HepG2 (cell line): ENCODE measurements at regions not wholly inside any gene's neighbourhood (a gene's known extent, or its start where the extent isn't known, plus 50 kb on each side); places are given as distances from the start of the nearest gene placed in this dataset.

Experiments
- ATAC-seq: fragments of 200-7000 bp; cut with Tn5 transposase; 3 replicates; pipeline ENCODE4 v1.9.1; 2020; ENCODE audit warnings: mild to moderate bottlenecking, moderate library complexity
- BruUV-seq: library from RNA; stranded (reverse); fragments of 400-500 nt; replicated peaks from 2 replicates; lab custom pipeline; 2021; lab: Mats Ljungman, UMichigan
- CTCF ChIA-PET: fragments of 300-600 bp; formaldehyde crosslinking; extraction: SDS; loops from one replicate; lab custom pipeline; 2021; ENCODE audit warnings: low total read pairs, inconsistent platforms, low intra/inter-chr PET ratio; lab: Yijun Ruan, JAX
- POLR2A ChIA-PET: fragments of 350-600 bp; sonication (Branson Sonifier 250); formaldehyde crosslinking; loops from one replicate; lab custom pipeline; 2020; ENCODE audit warnings: antibody characterized with exemption, inconsistent platforms; lab: Yijun Ruan, JAX
- DNase-seq: peaks from one replicate; pipeline ENCODE4 v3.0.0-alpha.2; 2015; ENCODE audit warnings: low spot score
- FAIRE-seq: peaks from 3 replicates; lab custom pipeline; 2011; peaks lifted over from hg19 to GRCh38; lab: Jason Lieb, UNC
- H2AFZ ChIP-seq: one replicate; pipeline ENCODE4 v1.6.1; 2011; ENCODE audit warnings: low read length, inconsistent platforms
- H3K27ac ChIP-seq: fragments of 300-600 bp; 3 replicates; pipeline ENCODE4 v1.8.0; 2011; ENCODE audit warnings: mixed run types, mild to moderate bottlenecking, mixed read lengths, low read length, inconsistent platforms; ENCODE audit not compliant: insufficient read depth; ENCODE audit errors: extremely low read length
- H3K27me3 ChIP-seq, 2 experiments: fragments of 200-600 bp in 1 of 2; 2 replicates in 1 of 2; 3 replicates in 1 of 2; pipeline versions ENCODE4 v1.6.0 to v1.8.0; 2011; ENCODE audit warnings: low read length in 2 of 2, mild to moderate bottlenecking in 2 of 2, moderate library complexity in 2 of 2, inconsistent platforms in 1 of 2; ENCODE audit not compliant: insufficient read depth in 2 of 2, control insufficient read depth in 1 of 2
- H3K36me3 ChIP-seq, 2 experiments: fragments of 200-600 bp in 1 of 2; replicated peaks in 1 of 2; 2 replicates in 1 of 2; 3 replicates in 1 of 2; pipeline versions ENCODE4 v1.5.1 to v1.8.0; 2011; ENCODE audit warnings: low read length in 2 of 2, inconsistent platforms in 1 of 2; ENCODE audit not compliant: insufficient read depth in 2 of 2, control insufficient read depth in 1 of 2
- H3K4me1 ChIP-seq: 2 replicates; pipeline ENCODE4 v1.5.1; 2012; ENCODE audit warnings: low read length, inconsistent platforms; ENCODE audit not compliant: insufficient read depth
- H3K4me2 ChIP-seq: 2 replicates; pipeline ENCODE4 v1.6.0; 2011; ENCODE audit warnings: low read depth, low read length, inconsistent platforms
- H3K4me3 ChIP-seq, 3 experiments: fragments of 200-600 bp in 1 of 3; sonication (generic), shearing (Covaris generic) in 1 of 3; replicated peaks in 1 of 3; 2 replicates each; pipeline ENCODE4 v1.5.1; 2011 to 2016; ENCODE audit warnings: low read length in 3 of 3, inconsistent platforms in 2 of 3, low read depth in 2 of 3, mild to moderate bottlenecking in 2 of 3, control low read depth in 1 of 3, mixed read lengths in 1 of 3; ENCODE audit not compliant: insufficient read depth in 1 of 3
- H3K79me2 ChIP-seq: one replicate; pipeline ENCODE4 v1.6.1; 2011; ENCODE audit warnings: low read length, inconsistent platforms; ENCODE audit not compliant: insufficient read depth
- H3K9ac ChIP-seq: 2 replicates; pipeline ENCODE4 v1.6.0; 2011; ENCODE audit warnings: mild to moderate bottlenecking, low read depth, low read length, inconsistent platforms; ENCODE audit not compliant: insufficient read depth
- H3K9me3 ChIP-seq: 2 replicates; pipeline ENCODE4 v1.5.1; 2012; ENCODE audit warnings: mild to moderate bottlenecking, low read length
- H4K20me1 ChIP-seq: 2 replicates; pipeline ENCODE4 v1.6.0; 2011; ENCODE audit warnings: inconsistent platforms, mild to moderate bottlenecking, low read length, moderate library complexity; ENCODE audit not compliant: insufficient read depth
- CENPBD1 ChIP-seq: sonication (generic); formaldehyde crosslinking; IDR thresholded peaks from 2 replicates; pipeline ENCODE4 v1.8.0; 2022; ENCODE audit warnings: missing genetic modification reagents, low read depth, mild to moderate bottlenecking, borderline replicate concordance
- FIP1L1 ChIP-seq: fragments of 200-400 bp; formaldehyde crosslinking; IDR thresholded peaks from 2 replicates; pipeline ENCODE4 v1.6.1; 2018; ENCODE audit warnings: low read depth, mild to moderate bottlenecking, low read length, moderate library complexity, borderline replicate concordance; ENCODE audit not compliant: insufficient read depth
- GLI4 ChIP-seq: sonication (generic); formaldehyde crosslinking; IDR thresholded peaks from 2 replicates; pipeline ENCODE4 v1.5.1; 2020; ENCODE audit warnings: missing genetic modification reagents, mild to moderate bottlenecking, moderate library complexity, borderline replicate concordance
- GTF2F1 ChIP-seq: fragments of 150-350 bp; IDR thresholded peaks from 2 replicates; pipeline ENCODE4 v1.6.1; 2014; ENCODE audit warnings: low read length
- IKZF4 ChIP-seq: sonication (generic); formaldehyde crosslinking; IDR thresholded peaks from 2 replicates; pipeline ENCODE4 v1.5.1; 2020; ENCODE audit warnings: borderline replicate concordance, mild to moderate bottlenecking, low read depth, missing genetic modification reagents; ENCODE audit errors: not compliant biosample characterization
- KDM5B ChIP-seq: sonication (generic); formaldehyde crosslinking; IDR thresholded peaks from 2 replicates; pipeline ENCODE4 v1.4.0; 2020; ENCODE audit warnings: missing genetic modification reagents, mild to moderate bottlenecking, borderline replicate concordance
- KLF16 ChIP-seq, 2 experiments: sonication (generic) in 1 of 2; formaldehyde crosslinking in 1 of 2; IDR thresholded peaks; 2 replicates each; pipeline versions ENCODE4 v1.6.1 to v1.8.0; 2016 to 2023; ENCODE audit warnings: missing genetic modification reagents in 2 of 2, missing compliant biosample characterization in 1 of 2
- KLF9 ChIP-seq: IDR thresholded peaks from 2 replicates; pipeline ENCODE4 v1.6.1; 2016; ENCODE audit warnings: low read depth
- ZBTB39 ChIP-seq: sonication (generic); formaldehyde crosslinking; IDR thresholded peaks from 2 replicates; pipeline ENCODE4 v1.5.0; 2020; ENCODE audit warnings: missing genetic modification reagents
- ZFP90 ChIP-seq: sonication (generic); formaldehyde crosslinking; IDR thresholded peaks from 2 replicates; pipeline ENCODE4 v1.8.0; 2022; ENCODE audit warnings: missing genetic modification reagents, mild to moderate bottlenecking, inconsistent platforms, borderline replicate concordance
- ZNF142 ChIP-seq: sonication (generic); formaldehyde crosslinking; IDR thresholded peaks from 2 replicates; pipeline ENCODE4 v1.4.0; 2020; ENCODE audit warnings: missing genetic modification reagents
- ZNF552 ChIP-seq: sonication (generic); formaldehyde crosslinking; IDR thresholded peaks from 2 replicates; pipeline ENCODE4 v1.9.0; 2022; ENCODE audit warnings: missing genetic modification reagents, mild to moderate bottlenecking, borderline replicate concordance
- ZNF780A ChIP-seq: sonication (generic); formaldehyde crosslinking; IDR thresholded peaks from 2 replicates; pipeline ENCODE4 v1.8.0; 2022; ENCODE audit warnings: mild to moderate bottlenecking, missing genetic modification reagents, moderate library complexity
- WGBS: methylation state at CpG from one replicate; pipeline ENCODE4 v1.1.6; 2017; ENCODE audit warnings: low lambda C conversion rate; 5-methylcytosine and 5-hydroxymethylcytosine counted together
- in situ Hi-C: cut with HindIII; loops from 2 replicates; pipeline ENCODE4 v1.10.0; 2017; ENCODE audit warnings: low pct_unique_long_range_greater_than_20kb; ENCODE audit not compliant: extremely low pct_ligation_motif_present
- intact Hi-C: fragments of 100-400 bp; cut with micrococcal nuclease; formaldehyde crosslinking; loops from one replicate; pipeline ENCODE4 v1.10.0; 2022; ENCODE audit not compliant: unreplicated experiment

- TF ChIP-seq KLF9 (CRISPR knock-in tag) (no peak), GLI4 (no peak), ZBTB39 (CRISPR knock-in tag) (no peak), GTF2F1 (no peak), KLF16 (CRISPR knock-in tag; IDR thresholded peaks at IDR 0.05) (no peak), CENPBD1 (CRISPR knock-in tag) (no peak)
Measured at GRCh38 chr18:4653418-4653817, 198.3 kb upstream of the DLGAP1 start (continued).

- Histone ChIP-seq H3K4me2 (no peak overlapping the region), H3K4me1 (no peaks in the 10 kb centered on the region), H3K4me3 (no peak overlapping the region), H3K36me3 (no peaks in the 10 kb centered on the region), H4K20me1 (no peaks in the 10 kb centered on the region), H3K79me2 (no peaks in the 10 kb centered on the region), H3K27ac (no peak overlapping the region), H2AFZ (no peak overlapping the region), H3K9ac (no peak overlapping the region), H3K27me3 (no peaks in the 10 kb centered on the region), H3K9me3 (peaks cover 5% of the 10 kb centered on the region; the same call in 1 of the 2 replicates)
- intact Hi-C loops: no loop called here
- in situ Hi-C loops: loop anchor here (25.0 kb wide), 1 partner anchor 95 kb away; no protein-coding TSS in a partner anchor
- WGBS: 5% methylated on average over 3 of the region's 5 CpGs
- ATAC-seq: no peak
- CTCF ChIA-PET: no interaction called here
- BruUV-seq: no TSS peak
- POLR2A ChIA-PET: no interaction called here
- no peak for FAIRE-seq
- DNase-seq: no peak
- TF ChIP-seq ZNF780A (CRISPR knock-in tag) (no peak), FIP1L1 (no peak), ZNF552 (no peak), IKZF4 (no peak), ZNF142 (CRISPR knock-in tag) (no peak), KDM5B (CRISPR knock-in tag) (no peak), ZFP90 (no peak)
Measured at GRCh38 chr18:4641771-4642368, 186.8 kb upstream of the DLGAP1 start.
